Transverse colon (tissue), 4 donors: ENCODE measurements at regions not wholly inside any gene's neighbourhood (a gene's known extent, or its start where the extent isn't known, plus 50 kb on each side); places are given as distances from the start of the nearest gene placed in this dataset.

Source experiments
- CTCF ChIP-seq, 5 experiments: fragments of 200-600 bp in 3 of 5; fragments of 450-650 bp in 2 of 5; sonication (generic) in 3 of 5; IDR thresholded peaks; 1 replicate in 2 of 5; 2 replicates in 3 of 5; pipeline ENCODE4 v1.5.1; 2016 to 2017; ENCODE audit warnings: antibody characterized with exemption in 5 of 5, inconsistent platforms in 3 of 5, mild to moderate bottlenecking in 2 of 5, moderate library complexity in 1 of 5
- EP300 ChIP-seq: sonication (generic); formaldehyde crosslinking; IDR thresholded peaks from one replicate; pipeline ENCODE4 v1.6.1; 2017; ENCODE audit warnings: antibody characterized with exemption, low read depth
- POLR2AphosphoS5 ChIP-seq, 3 donors: sonication (generic); formaldehyde crosslinking; IDR thresholded peaks; one replicate each; pipeline ENCODE4 v1.6.1; 2016; ENCODE audit warnings: antibody characterized with exemption in 3 of 3

- TF ChIP-seq EP300 (no peak), POLR2AphosphoS5 (IDR thresholded peaks at IDR 0.05) (no peak), CTCF (IDR thresholded peaks at IDR 0.05) (no peak)
Measured at GRCh38 chr1:30196872-30197638, 526.3 kb downstream of the MATN1 start.
